T-helper 2 cell treated with Interferon-gamma antibody and Interleukin-4, amounts not matched to agents 100 ng/mL and 5 ng/mL, for 36 hours (primary cell): ENCODE measurements at regions not wholly inside any gene's neighbourhood (a gene's known extent, or its start where the extent isn't known, plus 50 kb on each side); places are given as distances from the start of the nearest gene placed in this dataset.

Experiments used
- intact Hi-C: fragments of 100-400 bp; cut with micrococcal nuclease; formaldehyde crosslinking; loops from one replicate; pipeline ENCODE4 v1.15.1; 2023

DNA sequence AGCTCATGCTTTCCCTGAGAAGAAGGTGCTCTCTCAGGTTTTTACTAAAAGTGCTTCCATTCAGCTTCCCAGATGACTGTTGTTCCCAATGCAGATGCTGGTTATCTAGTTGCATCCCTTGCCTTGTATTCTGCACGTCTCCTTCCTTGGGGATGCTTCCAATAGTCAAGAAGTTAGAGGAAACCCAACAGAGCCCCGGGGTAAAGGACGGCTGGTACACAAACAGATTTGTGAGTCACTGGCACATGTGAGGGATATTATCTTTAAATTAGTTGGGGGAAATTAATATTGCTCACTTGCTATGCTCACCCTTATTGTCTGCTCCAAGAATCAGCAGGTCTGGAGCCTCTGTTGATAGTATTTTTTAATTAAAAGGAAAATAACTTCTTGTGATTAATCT is 465.2 kb upstream of the BOD1L1 start:
- intact Hi-C loops = no loop called here

DNA sequence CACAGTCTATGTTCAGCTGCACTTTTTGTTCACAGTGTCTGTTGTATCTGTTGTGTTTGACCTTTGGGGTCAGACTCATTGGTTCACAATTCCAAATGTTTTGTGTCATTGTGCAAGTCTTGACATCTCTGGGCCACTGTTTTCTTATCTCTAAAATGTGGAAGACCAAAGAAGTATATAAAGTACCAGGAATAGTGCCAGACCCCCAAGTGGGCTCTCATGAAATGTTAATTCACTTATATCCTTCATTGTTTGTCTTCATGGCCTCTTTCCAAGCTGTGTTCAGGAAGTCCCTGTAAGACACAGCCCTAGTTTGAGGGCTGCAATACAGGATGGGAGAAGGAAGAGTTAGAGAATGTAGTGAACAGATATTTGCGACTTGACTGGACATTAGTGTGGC is 468.3 kb upstream of the BOD1L1 start:
- intact Hi-C loops = no loop called here

GRCh38 chr4:14096396-14096965 is 469.0 kb upstream of the BOD1L1 start:
- intact Hi-C loops = no loop called here

DNA sequence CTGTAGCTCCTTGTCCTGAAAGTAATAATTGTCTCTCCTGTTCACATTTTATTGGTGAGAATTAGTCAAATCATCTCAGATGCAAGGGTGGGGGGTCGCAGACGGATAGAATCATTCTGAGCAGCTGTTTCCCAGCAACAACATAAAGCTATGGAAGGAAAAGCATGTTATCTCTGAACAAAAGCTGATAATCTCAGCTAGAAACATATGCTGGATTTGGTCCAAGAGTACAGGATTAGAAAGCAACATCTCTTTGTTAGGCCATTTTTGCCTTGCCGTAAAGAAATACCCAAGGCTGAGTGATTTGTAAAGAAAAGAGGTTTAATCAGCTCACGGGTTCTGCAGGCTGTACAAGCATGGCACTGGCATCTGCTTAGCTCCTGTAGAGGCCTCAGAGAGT is 472.8 kb upstream of the BOD1L1 start:
- intact Hi-C loops = no loop called here

- intact Hi-C loops = no loop called here
These were observed 482.9 kb upstream of the BOD1L1 start for GRCh38 chr4:14110407-14110806.

DNA sequence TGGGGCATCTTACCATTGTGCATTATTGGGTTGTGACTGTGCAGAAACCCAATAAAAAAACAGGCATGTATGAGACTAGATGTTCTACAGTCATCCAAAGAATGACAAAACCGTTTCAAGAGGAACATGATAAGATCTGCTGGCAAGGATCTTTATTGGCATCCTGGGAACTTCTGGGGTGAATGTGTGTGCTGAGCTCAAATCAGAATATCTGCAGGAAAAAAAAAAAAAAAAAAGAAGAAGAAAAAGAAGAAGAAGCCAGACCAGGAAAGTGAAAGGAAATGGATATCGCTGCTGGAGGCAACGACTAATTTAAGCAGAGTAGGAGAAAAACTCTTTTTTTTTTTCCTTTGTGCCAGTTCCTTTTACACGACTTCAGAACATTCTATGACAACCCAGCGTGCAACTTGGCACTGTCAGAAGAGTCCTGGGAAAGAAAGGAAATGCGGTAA is 484.2 kb upstream of the BOD1L1 start:
- intact Hi-C loops = no loop called here

DNA sequence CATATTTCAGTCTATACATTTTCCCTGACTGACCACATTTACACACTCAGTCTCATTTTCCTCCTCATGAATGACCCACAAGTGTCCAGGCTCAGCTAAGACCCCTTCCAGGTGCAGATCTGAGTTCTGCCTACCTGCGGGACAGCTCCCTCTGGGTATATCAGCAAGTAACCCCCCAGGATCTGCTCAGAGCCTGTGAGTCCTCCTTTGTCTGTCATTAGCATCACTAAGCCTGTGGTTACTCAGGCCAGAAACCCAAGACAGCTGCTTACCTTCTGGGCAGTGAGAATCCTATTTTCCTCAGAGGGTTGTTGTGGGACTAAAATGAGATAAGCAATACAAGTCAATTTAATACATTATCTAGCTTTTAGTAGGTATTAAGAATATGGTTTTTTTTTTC is 487.6 kb upstream of the BOD1L1 start:
- intact Hi-C loops = no loop called here

- intact Hi-C loops = no loop called here
These were observed 490.2 kb upstream of the BOD1L1 start for GRCh38 chr4:14117575-14118238.

- intact Hi-C loops = no loop called here
These were observed 497.3 kb upstream of the BOD1L1 start for GRCh38 chr4:14124816-14125215.

DNA sequence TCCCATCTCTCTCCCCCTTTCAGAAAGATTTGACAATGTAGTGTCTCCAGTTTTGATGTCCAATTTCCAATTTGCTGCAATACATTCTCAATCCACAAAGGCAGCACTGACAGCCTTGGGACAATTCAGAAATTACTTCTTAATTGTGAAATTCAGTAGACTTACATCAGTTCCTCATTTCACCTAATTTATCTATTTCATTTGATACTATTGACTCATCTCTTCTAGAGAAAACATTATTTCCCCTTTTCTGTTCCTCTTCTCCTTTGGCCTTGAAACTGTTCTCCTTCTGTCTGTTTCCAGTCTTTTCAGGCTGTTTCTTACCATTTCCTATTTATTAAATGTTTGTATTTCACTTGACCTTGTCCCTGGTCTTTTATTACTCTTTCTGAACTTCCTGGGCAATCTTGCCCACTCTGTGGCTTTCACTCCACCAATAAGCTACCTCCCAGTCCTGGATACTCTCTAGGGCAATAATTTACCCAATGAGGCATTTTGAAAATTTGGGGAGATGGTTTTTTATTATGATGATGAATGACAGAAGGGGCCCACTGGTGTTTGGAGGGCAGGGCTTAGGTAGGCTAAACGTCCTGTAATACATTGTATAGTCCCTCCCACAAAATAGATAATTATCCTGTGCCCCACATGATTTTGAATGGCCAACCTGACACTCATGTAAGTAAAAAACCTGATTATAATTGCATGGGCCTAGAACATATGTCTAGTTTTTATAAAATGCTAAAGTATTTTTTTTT is 498.0 kb upstream of the BOD1L1 start:
- intact Hi-C loops = no loop called here

DNA sequence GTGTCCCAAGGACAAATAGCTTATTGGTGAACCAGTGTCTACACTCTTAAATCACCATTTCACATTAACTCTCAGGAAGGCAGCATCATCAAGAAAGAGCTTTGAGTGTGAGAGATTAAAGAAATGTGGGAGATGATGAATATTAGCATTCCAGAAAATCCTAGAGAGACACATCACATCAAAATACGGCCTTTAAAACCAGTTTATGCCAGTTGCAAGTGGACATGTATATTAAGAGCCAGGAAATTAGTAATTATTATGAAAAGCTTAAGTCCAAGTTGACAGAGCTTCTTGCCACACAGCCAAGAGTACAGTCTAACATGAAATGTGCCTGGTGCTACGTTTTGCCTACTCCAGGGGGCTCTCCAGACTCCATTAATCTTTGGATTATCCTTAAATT is 503.0 kb upstream of the BOD1L1 start:
- intact Hi-C loops = no loop called here

DNA sequence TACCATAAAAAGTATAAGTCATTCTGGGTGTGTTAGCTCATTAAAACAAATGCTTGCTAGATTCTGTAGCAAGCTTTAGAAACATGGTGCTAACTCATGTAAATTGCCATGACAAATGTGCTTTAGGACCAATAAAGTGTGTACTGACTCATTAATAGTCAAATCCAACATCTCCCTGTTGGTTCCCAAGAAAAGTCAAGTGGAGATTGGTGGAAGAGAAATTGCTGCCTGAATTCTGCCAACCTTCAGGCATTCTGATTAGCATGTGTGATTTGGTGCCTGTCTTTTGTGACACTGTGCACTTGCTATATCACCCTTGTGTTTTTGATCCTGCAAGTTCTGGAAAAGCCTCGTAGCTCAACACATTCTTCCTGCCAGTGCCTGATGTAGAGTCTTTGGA is 503.8 kb upstream of the BOD1L1 start:
- intact Hi-C loops = no loop called here

GRCh38 chr4:14132301-14132700 is 504.8 kb upstream of the BOD1L1 start:
- intact Hi-C loops = no loop called here

GRCh38 chr4:14138106-14138505 is 510.6 kb upstream of the BOD1L1 start:
- intact Hi-C loops = no loop called here

DNA sequence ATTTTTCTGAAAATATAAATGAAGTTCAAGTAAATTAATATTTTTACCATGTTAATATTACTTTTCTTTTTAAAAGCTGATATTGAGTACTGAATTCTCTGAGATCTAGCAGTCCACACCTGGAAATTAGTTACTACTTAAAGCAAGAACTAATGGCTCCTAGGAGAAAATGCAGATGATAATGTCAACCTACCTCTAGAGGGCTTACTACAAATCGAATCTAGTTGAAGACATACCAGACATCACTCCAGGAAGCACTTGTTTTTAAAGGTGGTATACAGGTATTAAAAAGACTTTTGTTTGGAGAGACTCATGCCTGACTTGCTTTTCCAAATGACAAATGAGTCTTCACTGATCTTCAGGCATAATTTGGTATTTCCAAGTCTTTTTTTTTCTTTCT is 516.4 kb upstream of the BOD1L1 start:
- intact Hi-C loops = no loop called here

GRCh38 chr4:14149176-14150053 is 521.9 kb upstream of the BOD1L1 start:
- intact Hi-C loops = loop anchor here (5.0 kb wide), 1 partner anchor 968 kb away; no protein-coding TSS in a partner anchor

DNA sequence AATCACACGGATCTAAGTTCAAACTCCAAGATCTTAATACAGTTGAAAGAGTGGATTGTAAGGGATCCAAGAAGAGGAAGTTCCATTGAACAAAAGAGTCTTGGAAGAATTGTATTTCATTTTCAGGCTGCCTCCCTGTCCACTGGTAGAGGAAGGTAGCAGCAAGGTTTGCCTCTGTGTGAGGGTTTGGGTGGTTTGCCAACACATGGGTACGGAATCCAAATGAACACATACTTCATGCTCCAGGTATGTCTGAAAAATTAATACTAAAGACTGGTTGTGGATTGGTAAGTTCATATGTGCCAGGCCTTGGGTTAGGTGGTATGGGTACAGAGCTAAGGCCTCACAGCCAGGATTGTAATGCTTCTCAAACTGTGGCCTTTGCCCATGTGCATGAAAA is 523.6 kb upstream of the BOD1L1 start:
- intact Hi-C loops = loop anchor here (5.0 kb wide), 1 partner anchor 966 kb away; no protein-coding TSS in a partner anchor

DNA sequence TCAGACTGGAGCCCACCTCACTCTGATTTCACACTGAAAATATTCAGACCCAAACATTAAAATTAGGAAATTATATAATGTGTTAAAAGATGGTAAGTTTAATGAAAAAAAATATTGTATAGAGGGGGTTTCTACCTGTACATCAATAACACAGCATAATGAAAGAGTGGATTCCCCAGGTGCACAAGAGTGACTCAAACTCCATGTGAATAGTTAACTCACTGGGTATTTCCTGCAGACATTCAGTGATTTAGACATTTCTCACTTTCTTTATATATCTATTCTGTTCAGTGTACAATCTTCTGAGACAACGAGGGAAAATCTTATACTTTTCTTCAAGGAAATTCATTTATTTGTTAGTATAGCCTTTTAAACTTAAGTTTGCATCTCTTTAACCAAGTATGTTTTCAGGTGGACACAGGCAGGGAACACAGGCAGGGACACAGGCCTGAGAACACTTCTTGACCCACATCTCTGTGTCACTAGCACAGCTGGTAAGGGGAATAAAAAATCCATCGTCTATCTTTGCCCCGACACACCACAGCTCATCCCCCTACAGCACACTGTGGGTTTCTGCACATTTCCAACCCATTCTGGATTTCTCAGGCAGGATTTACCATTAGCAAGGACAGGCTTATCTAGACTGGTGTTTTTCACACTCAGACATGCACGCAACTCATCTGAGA is 525.5 kb upstream of the BOD1L1 start:
- intact Hi-C loops = loop anchor here (5.0 kb wide), 1 partner anchor 964 kb away; no protein-coding TSS in a partner anchor

GRCh38 chr4:14155803-14156202 is 528.3 kb upstream of the BOD1L1 start:
- intact Hi-C loops = no loop called here

DNA sequence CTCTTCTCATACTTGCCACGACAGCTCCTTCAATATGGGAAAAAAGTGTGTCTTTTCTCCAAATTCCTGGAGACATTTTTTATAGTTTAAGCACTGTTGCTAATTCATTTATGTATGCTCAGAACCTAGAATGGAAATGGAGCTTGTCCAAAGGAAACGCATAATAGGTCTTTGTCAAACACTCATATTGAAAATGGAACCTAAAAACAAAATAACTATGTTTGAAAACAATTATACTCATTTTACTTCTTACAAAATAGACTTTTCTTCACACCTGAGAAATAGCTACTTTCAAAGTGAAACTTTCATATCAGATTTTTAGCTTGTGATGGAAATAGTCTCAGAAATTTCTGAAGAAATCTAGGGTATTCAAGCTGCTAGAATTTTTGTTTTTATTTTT is 529.7 kb upstream of the BOD1L1 start:
- intact Hi-C loops = no loop called here
